Testis (tissue), 2 donors: ENCODE measurements at regions not wholly inside any gene's neighbourhood (a gene's known extent, or its start where the extent isn't known, plus 50 kb on each side); places are given as distances from the start of the nearest gene placed in this dataset.
A peak's percentile ranks its signal among the peaks of the same experiment; 100 is the strongest.

Source experiments
- DNase-seq: peaks from one replicate; pipeline ENCODE4 v3.0.0-alpha.2; 2019
- H3K27ac ChIP-seq, 2 donors: fragments of 200-600 bp; sonication (generic); one replicate each; pipeline ENCODE4 v1.5.1; 2019
- H3K27me3 ChIP-seq: fragments of 200-600 bp; sonication (generic); one replicate; pipeline ENCODE4 v1.5.1; 2019
- H3K36me3 ChIP-seq: fragments of 200-600 bp; sonication (generic); one replicate; pipeline ENCODE4 v1.5.1; 2017; ENCODE audit warnings: low read depth; ENCODE audit errors: missing control alignments
- H3K4me1 ChIP-seq: fragments of 200-600 bp; sonication (generic); one replicate; pipeline ENCODE4 v1.5.1; 2019
- H3K4me3 ChIP-seq, 2 donors: fragments of 200-600 bp; sonication (generic); one replicate each; pipeline ENCODE4 v1.5.1; 2017 to 2019
- H3K9me3 ChIP-seq: fragments of 200-600 bp; sonication (generic); one replicate; pipeline ENCODE4 v1.5.1; 2017
- CTCF ChIP-seq, 3 experiments: fragments of 450-650 bp in 2 of 3; fragments of 200-600 bp in 1 of 3; sonication (generic) in 1 of 3; IDR thresholded peaks; one replicate each; pipeline ENCODE4 v1.5.1; 2016 to 2019; ENCODE audit warnings: antibody characterized with exemption in 3 of 3, mild to moderate bottlenecking in 2 of 3, moderate library complexity in 1 of 3
- POLR2A ChIP-seq: fragments of 450-650 bp; IDR thresholded peaks from one replicate; pipeline ENCODE4 v1.6.1; 2017; ENCODE audit warnings: antibody characterized with exemption, mild to moderate bottlenecking, moderate library complexity
- WGBS, 2 donors: methylation state at CpG; one replicate each; pipeline ENCODE4 v1.1.5; 2018; 5-methylcytosine and 5-hydroxymethylcytosine counted together
- intact Hi-C: fragments of 100-400 bp; cut with DNase I; formaldehyde crosslinking; loops from one replicate; pipeline ENCODE4 v1.15.1; 2023; ENCODE audit warnings: low total_unique reads

DNA sequence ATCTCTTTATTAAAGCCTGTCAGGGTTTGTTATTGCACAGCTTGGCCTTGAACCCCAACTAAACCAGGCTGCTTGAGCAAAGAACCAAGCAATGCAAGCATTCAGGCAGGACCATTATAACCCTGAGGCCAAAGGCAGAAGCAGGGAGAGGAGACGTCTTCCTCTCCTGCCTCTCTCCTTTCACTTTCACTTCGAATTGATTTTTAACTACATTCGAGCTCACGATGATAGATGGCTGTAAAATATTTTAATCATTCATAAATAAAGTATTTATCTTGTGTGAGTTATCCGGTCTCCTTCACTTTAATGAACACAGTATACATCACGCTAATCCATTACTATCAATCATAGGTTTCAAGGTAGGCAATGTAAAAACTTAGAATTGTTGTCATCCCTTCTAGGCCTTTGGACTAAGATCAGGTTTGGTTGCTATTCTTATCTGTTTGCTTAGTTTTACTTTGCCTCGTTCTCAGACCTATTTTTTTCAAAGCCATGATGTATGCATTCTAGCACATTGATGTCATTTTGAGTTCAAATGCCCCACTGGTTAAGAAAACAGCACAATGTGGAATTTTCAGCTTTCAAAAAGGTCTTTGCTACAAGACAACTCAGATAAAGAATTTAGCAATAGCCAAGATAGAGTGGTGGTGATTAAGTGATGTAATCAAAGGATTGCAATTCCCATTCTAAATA lies 480.2 kb upstream of the RUNX1 start:
- H3K4me3 ChIP-seq: peak overlapping the region; percentile 29 to 40
- no peaks in the 10 kb centered on the region for H3K36me3 ChIP-seq
- intact Hi-C loops: no loop called here
- peaks cover 8% of the 10 kb centered on the region for H3K4me1 ChIP-seq
- WGBS, 2 donors: 35 to 39% methylated on average over 7 of the region's 7 CpGs
- DNase-seq: no peak
- H3K27ac ChIP-seq: peak overlapping the region; percentile 13 to 54
- TF ChIP-seq POLR2A (no peak), CTCF (IDR thresholded peaks at IDR 0.05) (no peak)
- no peaks in the 10 kb centered on the region for H3K27me3 ChIP-seq
- H3K9me3 ChIP-seq: no peaks in the 10 kb centered on the region

GRCh38 chr21:35528116-35529042 lies 479.3 kb upstream of the RUNX1 start:
- peak; percentile 21 for DNase-seq
- WGBS, 2 donors: 37 to 40% methylated on average over 12 to 18 of the region's 18 CpGs
- H3K27me3 ChIP-seq: no peaks in the 10 kb centered on the region
- H3K4me3 ChIP-seq: peak overlapping the region; percentile 29 to 40
- H3K27ac ChIP-seq: peak overlapping the region; percentile 13 to 54
- no peaks in the 10 kb centered on the region for H3K9me3 ChIP-seq
- peaks cover 8% of the 10 kb centered on the region for H3K4me1 ChIP-seq
- intact Hi-C loops: no loop called here
- H3K36me3 ChIP-seq: no peaks in the 10 kb centered on the region
- TF ChIP-seq POLR2A (no peak), CTCF (IDR thresholded peaks at IDR 0.05) (no peak)

- H3K27me3 ChIP-seq: no peaks in the 10 kb centered on the region
- DNase-seq: no peak
- no peaks in the 10 kb centered on the region for H3K36me3 ChIP-seq
- H3K9me3 ChIP-seq: no peaks in the 10 kb centered on the region
- 100% methylated on average over 1 of the region's 1 CpG for WGBS, 2 donors
- no peak overlapping the region for H3K4me3 ChIP-seq
- intact Hi-C loops: no loop called here
- no peak overlapping the region for H3K27ac ChIP-seq
- H3K4me1 ChIP-seq: peaks cover 8% of the 10 kb centered on the region
- no peak for TF ChIP-seq POLR2A
- no peak for TF ChIP-seq CTCF (IDR thresholded peaks at IDR 0.05)
These were observed 478.3 kb upstream of the RUNX1 start for GRCh38 chr21:35527358-35527757.

- no peaks in the 10 kb centered on the region for H3K36me3 ChIP-seq
- H3K4me3 ChIP-seq: no peak overlapping the region
- 67 to 75% methylated on average over 2 of the region's 2 CpGs for WGBS, 2 donors
- H3K9me3 ChIP-seq: no peaks in the 10 kb centered on the region
- no peak for TF ChIP-seq POLR2A
- TF ChIP-seq CTCF (IDR thresholded peaks at IDR 0.05): no peak
- H3K27ac ChIP-seq: no peak overlapping the region
- peaks cover 8% of the 10 kb centered on the region for H3K4me1 ChIP-seq
- DNase-seq: no peak
- H3K27me3 ChIP-seq: no peaks in the 10 kb centered on the region
- intact Hi-C loops: no loop called here
These were observed 476.3 kb upstream of the RUNX1 start for GRCh38 chr21:35525443-35525842.
